ENCODE measurements at regions not wholly inside any gene's neighbourhood (a gene's known extent, or its start where the extent isn't known, plus 50 kb on each side); places are given as distances from the start of the nearest gene placed in this dataset.

- no peak for DNase-seq (ENCODE audit: low read depth)
These were observed 54.7 kb upstream of the TPRG1 start for GRCh38 chr3:189117087-189117486.

GRCh38 chr3:189118896-189119295, 52.9 kb upstream of the TPRG1 start:
- DNase-seq (ENCODE audit: low read depth), result no peak

- no peak for DNase-seq (ENCODE audit: low read depth)
These were observed 51.8 kb upstream of the TPRG1 start for GRCh38 chr3:189119950-189120349.

GRCh38 chr3:189121092-189121491, 50.7 kb upstream of the TPRG1 start:
- no peak for DNase-seq (ENCODE audit: low read depth)

Measured in activated T-cell treated with anti-CD3 and anti-CD28 coated beads for 1 hour (primary cell).